GM18861 (cell line): ENCODE measurements at regions not wholly inside any gene's neighbourhood (a gene's known extent, or its start where the extent isn't known, plus 50 kb on each side); places are given as distances from the start of the nearest gene placed in this dataset.

Source experiments
- ATAC-seq: cut with Tn5 transposase; IDR thresholded peaks from one replicate; pipeline ENCODE4 v1.9.1; 2021; ENCODE audit not compliant: unreplicated experiment

DNA sequence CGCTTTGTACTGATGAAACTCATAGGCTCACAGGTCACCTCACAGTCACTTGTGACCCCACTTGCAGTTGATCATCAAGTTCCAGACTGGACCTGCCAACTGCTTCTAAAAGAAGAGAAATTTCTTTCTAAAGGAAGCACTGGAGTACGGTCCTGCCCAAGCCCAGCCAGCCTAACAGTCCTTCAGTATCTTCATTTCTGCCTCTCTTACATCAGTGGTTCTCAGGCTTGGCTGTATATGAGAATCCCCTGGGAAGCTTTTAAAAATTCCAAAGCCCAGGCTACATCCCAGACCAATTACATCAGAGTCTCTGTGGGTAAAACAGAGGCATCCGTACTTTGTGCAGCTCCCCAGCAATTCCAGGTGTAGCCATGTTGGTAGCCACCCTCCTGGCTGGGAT lies 282.1 kb downstream of the NFIB start:
- ATAC-seq: no peak

GRCh38 chr9:14031060-14031414 lies 282.9 kb downstream of the NFIB start:
- ATAC-seq: no peak

DNA sequence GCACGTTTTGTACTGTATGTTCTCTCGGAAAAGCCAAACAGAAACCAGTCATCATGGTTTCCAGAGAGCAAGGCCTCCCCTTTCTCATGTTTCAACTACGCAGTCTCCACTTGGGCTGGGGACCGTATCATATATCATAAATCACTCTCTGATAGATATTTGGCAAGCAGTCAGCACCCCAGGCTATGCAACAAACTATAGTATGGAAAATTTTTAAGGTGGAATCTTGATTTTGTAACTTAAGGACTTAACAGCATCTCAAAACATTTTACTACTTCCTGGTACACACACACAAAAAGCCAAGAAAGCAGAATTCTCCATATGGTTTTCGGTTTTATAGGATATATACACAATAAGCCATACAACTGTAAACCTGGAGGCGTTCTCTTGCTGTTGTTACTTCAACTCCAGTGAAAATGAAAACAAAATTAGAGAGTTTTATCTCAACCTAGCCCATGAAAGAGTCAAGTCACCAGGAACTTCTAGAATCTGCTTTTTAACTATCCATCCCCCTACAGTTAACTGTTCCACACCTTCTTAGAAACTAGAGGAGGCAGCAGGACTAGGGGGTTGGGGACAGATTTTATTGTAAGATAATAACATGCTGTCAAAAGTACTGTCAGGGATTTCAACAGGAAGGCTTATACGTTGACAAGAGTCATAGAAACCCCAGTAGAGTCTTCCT lies 283.4 kb downstream of the NFIB start:
- no peak for ATAC-seq

DNA sequence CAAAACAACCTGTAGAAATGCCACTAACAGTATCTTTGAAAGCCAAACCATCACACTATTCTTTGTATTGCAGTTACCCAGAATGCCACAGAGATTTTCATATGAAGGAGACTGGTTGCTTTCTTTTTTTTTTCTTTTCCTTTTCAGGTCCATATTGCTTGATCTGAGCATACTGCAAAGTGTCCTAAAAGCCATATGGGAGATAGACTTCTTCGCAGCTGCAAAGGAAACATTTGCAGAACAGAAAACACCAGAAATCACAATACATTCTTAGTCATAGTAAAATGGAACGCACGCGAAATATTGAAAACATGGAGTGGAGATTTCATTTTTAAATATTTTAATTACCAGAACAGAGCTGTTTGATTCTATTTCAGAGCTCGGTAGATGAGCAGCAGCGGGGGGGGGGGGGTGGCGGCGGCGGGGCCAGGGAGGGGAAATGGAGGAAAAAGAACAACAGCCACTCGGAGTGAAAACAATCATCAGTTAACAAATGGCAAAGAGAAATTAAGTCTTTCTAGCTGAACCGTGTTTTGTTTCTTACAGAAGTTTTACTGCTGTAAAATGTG lies 284.1 kb downstream of the NFIB start:
- no peak for ATAC-seq

DNA sequence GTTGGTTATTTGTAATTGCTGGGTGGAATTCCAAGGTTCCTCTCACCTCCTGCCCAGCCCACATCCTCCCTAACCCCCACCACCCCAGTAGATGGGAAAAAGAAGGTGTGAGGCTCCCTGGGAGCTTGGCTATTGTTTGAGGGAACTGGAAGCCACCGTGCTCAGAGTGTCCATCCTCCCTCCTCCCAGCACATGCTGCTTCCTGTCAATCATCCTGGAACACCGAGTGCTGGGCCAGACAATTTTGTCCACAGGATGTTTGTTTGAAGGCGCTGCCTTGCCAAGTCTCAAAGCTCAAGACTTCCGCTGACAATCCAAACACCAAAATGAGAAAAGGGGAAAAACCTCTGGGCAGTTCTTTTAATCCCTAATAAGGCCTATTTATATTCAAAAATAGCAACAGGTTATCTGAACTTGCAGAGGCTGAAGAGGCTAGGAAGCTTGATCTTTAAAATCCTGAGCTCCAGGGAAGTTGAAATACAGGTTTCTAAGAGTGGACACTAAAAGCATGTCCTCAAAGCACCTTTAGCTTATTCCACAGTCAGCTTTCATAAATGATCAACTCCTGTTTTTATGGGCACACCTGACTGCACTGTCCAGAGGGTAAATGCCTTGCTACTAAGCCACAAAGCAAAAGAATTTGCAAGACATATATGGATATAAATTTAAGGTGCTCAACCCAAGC lies 286.7 kb downstream of the NFIB start:
- no peak for ATAC-seq

GRCh38 chr9:14025741-14026140 lies 288.2 kb downstream of the NFIB start:
- ATAC-seq: no peak

DNA sequence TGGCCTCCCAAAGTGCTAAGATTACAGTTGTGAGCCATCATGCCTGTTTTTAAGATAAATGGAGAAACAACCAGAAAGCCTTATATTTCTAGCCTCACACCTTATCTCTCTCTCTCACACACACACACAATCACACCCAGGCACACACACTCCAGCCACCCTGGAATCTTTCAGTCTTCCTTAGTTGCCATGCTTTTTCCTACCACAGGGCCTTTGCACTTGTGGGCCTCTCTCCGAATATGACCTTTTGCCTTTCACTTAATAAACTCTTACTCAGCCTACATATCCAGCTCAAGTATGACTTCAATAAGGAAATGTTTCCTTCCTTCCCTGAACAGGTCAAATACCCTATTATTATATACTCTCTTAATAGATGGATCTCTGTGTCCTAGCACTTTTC lies 290.7 kb downstream of the NFIB start:
- ATAC-seq: no peak

- ATAC-seq: no peak
These were observed 291.9 kb downstream of the NFIB start for GRCh38 chr9:14021871-14022525.

- no peak for ATAC-seq
These were observed 295.9 kb downstream of the NFIB start for GRCh38 chr9:14018081-14018480.

DNA sequence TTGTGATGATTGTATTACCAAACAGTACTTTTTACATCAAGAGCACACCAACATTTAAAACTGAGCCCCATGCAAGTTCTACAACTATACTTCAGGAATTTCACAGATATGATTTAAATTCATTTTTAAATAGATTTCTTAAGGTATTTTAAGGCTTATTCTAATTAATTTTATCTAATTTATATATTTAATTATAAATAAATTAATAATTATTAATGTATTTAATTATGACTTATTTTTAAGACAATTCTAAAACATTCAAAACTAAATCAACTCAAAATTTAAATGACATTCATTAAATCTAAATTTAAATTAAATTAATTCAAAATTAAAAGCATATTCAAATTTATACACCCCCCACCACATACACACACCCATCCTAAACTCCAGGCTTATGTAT lies 299.2 kb downstream of the NFIB start:
- ATAC-seq: no peak

DNA sequence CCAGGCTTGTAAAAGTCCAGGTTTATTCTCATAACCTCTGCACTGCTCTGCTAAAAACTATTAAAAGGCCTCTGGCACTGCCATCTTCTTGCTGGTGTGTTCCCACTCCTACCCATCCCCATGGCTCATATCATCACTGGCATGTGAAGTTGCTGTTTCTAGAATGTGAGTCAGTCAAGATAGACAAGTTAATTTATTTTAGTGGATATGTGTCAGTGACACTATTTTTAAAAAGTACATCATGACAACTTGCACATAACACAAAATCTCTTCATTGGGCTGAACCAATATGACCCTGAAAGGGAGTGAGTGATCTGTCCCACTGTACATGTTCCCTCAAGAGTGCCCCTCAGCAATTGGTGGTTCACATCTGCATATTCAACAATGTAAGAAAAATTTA lies 299.7 kb downstream of the NFIB start:
- ATAC-seq: no peak

DNA sequence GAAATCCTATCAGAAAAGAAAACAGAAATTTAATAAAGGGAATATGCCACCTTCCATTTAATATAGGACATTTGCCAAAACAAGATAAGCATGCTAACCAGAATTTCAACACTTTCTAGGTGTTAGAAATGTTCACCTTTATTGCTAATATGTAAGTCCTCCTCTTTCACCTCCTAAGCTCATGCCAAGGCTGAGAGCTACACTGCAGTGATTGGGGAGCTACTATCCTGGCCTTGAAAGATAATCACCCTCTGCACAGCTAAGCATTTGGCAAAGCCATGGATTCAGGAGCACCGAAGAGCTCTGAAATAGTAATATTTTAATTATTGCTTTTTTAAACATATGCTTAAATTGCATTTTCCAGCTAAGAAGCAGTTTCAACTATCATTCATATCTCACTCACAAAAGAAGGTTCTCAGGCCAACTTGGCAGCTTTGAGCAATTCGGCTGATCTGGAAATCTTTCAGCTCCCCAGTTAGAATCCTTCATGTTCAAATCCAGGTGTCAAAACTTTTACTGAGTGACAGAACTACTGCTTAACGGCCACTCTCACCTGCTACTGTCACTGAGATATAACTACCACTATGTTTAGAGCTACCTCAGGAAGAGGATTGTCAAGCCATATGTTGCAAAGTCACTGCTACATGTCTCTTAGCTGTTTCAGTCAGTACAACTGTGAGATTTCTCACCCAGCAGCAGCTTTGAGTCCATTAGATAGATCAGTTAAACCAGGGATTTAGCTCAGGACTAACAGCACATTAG lies 302.0 kb downstream of the NFIB start:
- ATAC-seq: no peak

DNA sequence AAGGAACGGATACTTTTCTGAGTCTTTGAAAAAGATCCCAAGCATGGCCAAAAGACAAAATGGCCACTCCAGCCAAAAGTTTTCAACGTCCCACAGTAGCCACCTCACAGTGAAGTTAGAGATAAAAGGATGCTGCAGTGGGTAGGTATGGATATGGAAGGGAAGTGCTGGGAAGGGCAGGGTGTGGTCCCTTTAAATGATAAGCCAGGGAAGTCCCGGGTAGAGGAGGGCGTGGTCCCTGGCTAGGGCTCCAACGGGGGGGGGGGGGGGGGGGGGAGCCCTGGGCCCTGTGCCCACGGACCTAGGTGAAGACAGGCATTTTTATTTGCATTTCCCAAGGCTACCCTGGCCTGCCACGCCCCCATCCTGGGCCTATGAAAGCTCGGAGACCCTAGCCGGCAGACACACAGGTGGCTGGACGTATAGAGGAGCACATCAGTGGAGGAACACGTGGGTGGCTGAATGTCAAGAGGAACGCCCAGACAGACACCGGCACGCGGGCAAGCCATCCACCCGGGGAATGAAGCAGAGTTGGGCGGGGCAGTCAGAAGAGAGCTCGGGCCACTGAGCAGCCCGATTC lies 306.7 kb downstream of the NFIB start:
- no peak for ATAC-seq

DNA sequence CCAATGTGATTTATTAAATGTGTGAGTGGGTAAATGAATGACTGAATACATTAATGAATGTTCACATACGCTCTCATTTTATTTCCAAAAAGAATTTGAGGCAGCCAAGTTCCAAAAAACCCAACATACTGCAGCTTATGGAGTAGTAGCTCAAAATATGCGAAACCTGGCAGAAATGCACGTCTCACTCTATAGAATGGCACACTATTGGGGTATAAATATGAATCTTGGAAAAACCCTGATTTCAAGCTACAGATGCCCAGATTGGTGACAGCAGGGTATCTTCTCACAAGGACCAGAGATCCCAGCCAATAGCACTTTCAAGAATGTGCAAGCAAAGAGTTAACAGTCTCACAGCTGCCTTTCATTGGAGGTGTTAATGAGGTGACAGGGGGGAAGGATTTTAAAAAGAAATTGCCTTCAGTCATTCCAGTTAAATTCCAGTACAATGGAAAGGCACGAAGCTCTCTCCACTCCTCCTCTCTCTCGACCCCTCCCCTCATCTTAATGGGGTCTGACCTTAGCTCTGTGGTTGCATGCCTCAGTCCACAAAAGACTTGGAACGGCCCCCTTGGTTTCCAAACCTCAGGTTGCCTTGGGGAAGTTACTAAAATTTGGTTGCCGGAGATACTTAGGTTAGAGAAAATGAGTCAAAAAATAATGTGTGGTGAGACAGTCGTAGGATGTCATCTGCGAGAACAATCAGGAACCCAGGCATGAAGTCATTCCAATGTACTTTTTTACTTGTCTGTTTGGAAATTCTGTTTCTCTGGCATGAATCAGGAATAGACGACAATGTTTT lies 307.4 kb downstream of the NFIB start:
- no peak for ATAC-seq

- no peak for ATAC-seq
These were observed 309.8 kb downstream of the NFIB start for GRCh38 chr9:14004110-14004509.

- ATAC-seq: no peak
These were observed 319.7 kb downstream of the NFIB start for GRCh38 chr9:13994240-13994639.

DNA sequence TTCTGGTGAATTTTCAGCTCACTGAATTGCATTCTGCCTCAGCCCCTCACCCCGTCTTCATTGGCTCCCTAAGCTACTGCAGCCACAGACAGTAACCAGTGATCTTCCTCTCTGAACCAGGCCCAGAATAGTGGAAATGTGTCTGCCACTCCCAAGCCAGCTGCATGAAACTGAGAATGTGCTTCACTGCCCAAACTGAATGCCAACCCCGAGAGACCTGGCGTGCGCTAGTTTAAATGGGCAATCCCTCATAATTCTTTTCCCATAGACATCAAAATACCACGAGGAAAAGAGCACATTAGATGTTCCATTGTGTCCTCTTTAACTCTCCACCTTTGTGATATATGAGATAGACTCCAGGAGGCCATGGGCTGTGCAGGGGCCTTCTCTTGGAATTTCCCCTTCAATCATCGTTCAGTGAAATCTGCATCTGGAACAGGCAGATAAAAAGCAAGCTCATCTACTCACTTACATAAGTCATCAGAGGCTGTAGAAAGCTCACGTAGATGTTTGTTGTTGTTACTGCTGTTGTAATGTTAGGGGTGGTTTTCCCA lies 320.2 kb downstream of the NFIB start:
- ATAC-seq: no peak

DNA sequence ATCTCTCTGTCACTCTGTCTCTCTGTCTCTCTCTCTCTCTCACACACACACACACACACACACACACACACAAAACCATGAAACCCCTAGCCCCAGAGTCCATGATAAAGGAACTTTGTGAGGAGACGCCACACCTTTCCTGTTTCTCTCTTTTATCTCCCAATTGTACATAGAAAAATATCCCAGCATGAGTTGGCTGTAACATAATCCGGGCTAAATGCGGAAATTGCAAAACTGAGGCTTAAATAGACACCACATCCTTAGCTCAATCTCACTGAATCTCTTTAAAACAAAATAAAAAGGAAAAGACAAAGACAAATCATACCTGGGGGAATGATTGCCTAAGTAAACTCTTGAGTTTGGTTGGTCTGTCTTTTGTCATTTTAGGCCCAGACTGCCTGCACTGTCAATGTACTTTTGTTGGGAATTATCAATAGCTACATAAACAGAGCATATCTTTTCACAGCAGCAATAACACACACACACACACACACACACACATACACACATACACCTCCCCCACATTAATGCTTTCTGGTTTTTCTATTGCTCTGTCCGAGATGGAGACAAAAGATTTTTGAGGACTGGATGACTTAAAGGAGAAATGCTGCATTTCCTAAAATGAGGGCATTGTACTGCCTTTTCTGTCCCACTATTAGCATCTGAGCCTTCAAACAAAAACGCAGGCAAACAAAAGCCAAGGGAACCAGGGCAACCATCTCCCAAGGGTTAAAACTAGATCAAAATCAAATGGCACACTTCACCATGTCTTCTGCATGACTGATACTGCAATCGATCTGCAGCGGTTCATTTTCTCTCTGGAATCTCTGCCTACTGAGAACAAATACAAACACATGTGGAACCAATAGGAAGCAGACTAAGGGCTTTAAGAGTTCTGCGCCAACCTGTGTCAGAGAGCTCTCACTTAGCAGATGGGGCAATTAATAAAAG lies 321.5 kb downstream of the NFIB start:
- no peak for ATAC-seq

- ATAC-seq: no peak
These were observed 322.5 kb downstream of the NFIB start for GRCh38 chr9:13991395-13991794.
